ENCODE measurements at regions not wholly inside any gene's neighbourhood (a gene's known extent, or its start where the extent isn't known, plus 50 kb on each side); places are given as distances from the start of the nearest gene placed in this dataset.

DNA sequence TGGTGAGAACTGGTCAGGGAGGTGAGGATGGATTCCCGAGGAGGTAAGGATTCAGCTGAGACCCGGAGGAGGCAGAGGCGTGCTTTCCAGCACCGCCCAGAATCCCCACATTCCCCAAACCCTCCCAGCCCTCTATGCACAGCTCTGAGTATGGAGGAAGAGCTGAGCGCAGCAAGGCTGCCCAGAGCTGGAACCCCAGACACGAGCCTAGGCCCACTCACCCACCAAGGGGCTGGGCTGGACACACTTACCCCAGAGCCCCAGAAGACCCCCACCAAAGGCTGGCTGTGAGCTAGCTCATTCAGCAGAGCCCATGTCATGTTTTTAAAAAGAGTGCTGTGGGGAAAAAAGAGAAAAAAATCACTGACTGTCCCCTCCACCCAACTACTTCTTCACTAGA lies 271.5 kb downstream of the XXYLT1 start:
- Histone ChIP-seq H3K4me1 (ENCODE audit: insufficient read depth, low read length) (peaks cover 11% of the 10 kb centered on the region), H3K9ac (ENCODE audit: low read depth, low read length) (no peak overlapping the region), H3K27ac (ENCODE audit: low read depth, low read length) (no peak overlapping the region), H3K4me3 (ENCODE audit: low read length) (no peak overlapping the region), H3K27me3 (ENCODE audit: insufficient read depth, low read length) (no peaks in the 10 kb centered on the region), H3K9me3 (ENCODE audit: insufficient read depth, low read depth, low read length) (no peaks in the 10 kb centered on the region), H3K36me3 (ENCODE audit: insufficient read depth, low read length) (no peaks in the 10 kb centered on the region)
- 79% methylated on average over 2 of the region's 6 CpGs for WGBS

DNA sequence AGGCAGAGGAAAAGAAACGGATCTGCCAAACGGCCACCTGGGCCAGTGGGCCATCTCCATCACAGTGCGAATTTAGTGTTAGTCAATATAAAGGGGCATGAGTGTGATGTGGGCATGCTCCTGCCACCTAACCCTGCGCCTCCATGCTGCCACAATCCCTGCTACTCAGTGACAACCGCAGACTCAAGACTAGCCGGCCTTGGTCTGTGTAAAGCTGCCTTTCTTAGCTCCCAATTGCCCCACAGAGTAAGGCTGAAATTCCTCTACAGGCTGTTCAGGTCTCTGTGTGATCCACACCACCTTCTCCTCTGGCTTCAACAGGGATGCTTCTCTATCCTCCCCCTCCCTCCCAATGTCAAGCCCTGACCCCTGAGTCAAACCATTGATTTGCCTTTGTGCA lies 269.7 kb downstream of the XXYLT1 start:
- 81% methylated on average over 6 of the region's 6 CpGs for WGBS
- Histone ChIP-seq H3K4me3 (ENCODE audit: low read length) (no peak overlapping the region), H3K9me3 (ENCODE audit: insufficient read depth, low read depth, low read length) (no peaks in the 10 kb centered on the region), H3K27ac (ENCODE audit: low read depth, low read length) (no peak overlapping the region), H3K9ac (ENCODE audit: low read depth, low read length) (no peak overlapping the region), H3K36me3 (ENCODE audit: insufficient read depth, low read length) (no peaks in the 10 kb centered on the region), H3K4me1 (ENCODE audit: insufficient read depth, low read length) (peaks cover 11% of the 10 kb centered on the region), H3K27me3 (ENCODE audit: insufficient read depth, low read length) (no peaks in the 10 kb centered on the region)

DNA sequence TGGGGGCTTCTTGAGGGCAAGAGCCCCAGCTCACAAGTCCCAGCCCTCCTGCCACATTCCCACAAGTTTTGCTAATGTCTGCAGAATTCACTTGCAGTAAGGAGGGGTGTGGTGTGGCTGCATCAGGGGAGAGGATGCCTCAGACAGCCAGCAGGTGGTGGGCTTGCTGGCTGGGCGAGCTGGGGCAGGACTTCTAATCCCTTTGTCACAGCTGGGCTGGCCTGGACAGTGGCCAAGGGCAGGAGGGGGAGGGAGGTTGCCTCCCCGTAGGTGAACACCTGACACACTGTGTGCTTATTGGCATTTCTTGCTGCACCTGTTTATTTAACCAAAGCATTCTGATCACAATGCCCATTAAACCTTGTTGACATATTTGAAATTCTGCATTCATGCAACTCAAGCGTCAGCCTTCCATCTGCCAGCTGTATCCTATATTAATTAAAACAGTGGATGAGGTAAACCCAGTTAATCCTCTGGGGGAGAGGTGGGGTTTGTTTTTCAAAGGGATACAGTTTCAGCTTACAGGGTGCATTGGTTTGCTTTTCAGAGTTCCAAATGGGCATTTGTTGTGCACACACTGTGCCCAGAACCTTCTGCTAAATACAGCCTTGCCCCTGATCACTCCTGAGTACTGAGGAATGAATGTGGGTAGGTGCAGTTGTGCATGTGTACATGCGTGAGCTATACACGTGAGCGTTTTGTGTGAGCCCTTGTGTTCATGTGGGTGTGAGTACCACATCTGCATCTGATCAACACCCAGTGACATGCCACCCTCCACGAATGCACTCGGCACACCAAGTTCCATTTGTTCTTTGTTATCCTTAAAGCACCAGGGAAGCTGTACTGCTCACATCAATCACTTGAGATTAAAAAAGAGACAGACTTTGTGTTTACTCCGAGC lies 268.7 kb downstream of the XXYLT1 start:
- Histone ChIP-seq H3K4me1 (ENCODE audit: insufficient read depth, low read length) (peaks cover 11% of the 10 kb centered on the region), H3K4me3 (ENCODE audit: low read length) (no peak overlapping the region), H3K36me3 (ENCODE audit: insufficient read depth, low read length) (no peaks in the 10 kb centered on the region), H3K27me3 (ENCODE audit: insufficient read depth, low read length) (no peaks in the 10 kb centered on the region), H3K27ac (ENCODE audit: low read depth, low read length) (no peak overlapping the region), H3K9ac (ENCODE audit: low read depth, low read length) (no peak overlapping the region), H3K9me3 (ENCODE audit: insufficient read depth, low read depth, low read length) (no peaks in the 10 kb centered on the region)
- WGBS = 78% methylated on average over 8 of the region's 9 CpGs

DNA sequence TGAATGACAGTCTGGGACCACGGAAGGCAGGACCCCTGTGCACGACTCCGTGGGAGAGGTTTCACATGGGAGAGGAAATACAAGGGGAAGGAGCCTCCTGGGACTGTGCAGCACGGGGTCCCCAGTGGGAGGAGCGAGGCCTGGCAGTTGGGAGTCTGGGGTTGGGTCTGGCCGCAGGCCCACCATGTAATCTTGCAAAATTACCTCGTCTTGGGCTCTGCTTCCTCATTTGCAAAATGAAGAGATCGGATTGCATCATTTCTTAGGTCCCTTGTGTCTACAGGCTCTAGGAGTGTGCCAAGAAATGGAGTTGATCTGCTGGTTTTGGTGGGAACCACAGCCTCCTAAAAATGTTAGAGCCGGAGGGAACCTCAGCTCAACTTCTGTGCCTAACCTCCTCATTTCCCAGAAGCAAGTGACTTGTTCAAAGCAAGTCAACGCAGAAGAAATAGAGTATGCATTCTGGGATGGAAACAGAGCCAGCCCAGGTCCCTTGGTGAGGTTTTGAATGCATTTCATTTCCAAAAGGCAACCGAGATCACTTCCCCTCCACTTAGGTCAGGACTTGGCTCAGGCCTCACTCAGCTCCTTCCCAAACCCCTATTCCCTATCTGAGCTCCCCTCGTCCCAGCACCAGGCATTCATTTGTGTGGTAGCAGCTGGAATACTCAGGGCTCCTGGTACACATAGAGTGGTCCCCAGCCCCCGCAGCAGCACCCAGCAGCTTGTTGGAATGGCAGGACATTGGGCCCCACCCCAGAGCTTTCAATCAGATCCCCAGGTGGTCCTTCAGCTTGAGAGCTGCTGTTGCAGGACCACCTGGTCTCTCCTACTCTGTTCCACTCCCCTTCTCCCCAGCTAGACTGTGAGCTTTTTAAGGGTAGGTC lies 267.7 kb downstream of the XXYLT1 start:
- Histone ChIP-seq H3K27me3 (ENCODE audit: insufficient read depth, low read length) (no peaks in the 10 kb centered on the region), H3K36me3 (ENCODE audit: insufficient read depth, low read length) (no peaks in the 10 kb centered on the region), H3K9ac (ENCODE audit: low read depth, low read length) (no peak overlapping the region), H3K4me3 (ENCODE audit: low read length) (no peak overlapping the region), H3K4me1 (ENCODE audit: insufficient read depth, low read length) (peaks cover 11% of the 10 kb centered on the region), H3K9me3 (ENCODE audit: insufficient read depth, low read depth, low read length) (no peaks in the 10 kb centered on the region), H3K27ac (ENCODE audit: low read depth, low read length) (no peak overlapping the region)
- 81% methylated on average over 13 of the region's 13 CpGs for WGBS

DNA sequence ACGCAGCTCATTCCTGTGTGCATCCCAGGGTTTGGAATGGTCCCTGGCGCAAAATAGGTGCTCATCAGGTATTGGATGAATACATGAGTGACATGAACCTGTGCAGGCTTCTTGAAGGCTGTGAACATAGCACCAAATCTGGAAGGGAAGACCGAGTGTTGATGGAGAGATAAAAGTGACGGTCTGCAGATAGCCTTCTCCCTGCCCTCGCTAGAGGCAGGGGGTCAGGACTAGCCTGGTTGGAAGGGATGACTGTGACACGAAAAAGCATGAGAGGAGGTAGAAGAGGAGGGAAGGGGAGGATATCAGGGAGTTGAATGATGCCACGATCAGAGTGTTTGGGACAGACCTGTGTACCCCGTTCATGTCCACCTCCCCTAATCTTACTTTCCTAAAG lies 267.1 kb downstream of the XXYLT1 start:
- WGBS = 93% methylated on average over 8 of the region's 8 CpGs
- Histone ChIP-seq H3K4me3 (ENCODE audit: low read length) (no peak overlapping the region), H3K4me1 (ENCODE audit: insufficient read depth, low read length) (peaks cover 11% of the 10 kb centered on the region), H3K9ac (ENCODE audit: low read depth, low read length) (no peak overlapping the region), H3K36me3 (ENCODE audit: insufficient read depth, low read length) (no peaks in the 10 kb centered on the region), H3K27ac (ENCODE audit: low read depth, low read length) (no peak overlapping the region), H3K9me3 (ENCODE audit: insufficient read depth, low read depth, low read length) (no peaks in the 10 kb centered on the region), H3K27me3 (ENCODE audit: insufficient read depth, low read length) (no peaks in the 10 kb centered on the region)

DNA sequence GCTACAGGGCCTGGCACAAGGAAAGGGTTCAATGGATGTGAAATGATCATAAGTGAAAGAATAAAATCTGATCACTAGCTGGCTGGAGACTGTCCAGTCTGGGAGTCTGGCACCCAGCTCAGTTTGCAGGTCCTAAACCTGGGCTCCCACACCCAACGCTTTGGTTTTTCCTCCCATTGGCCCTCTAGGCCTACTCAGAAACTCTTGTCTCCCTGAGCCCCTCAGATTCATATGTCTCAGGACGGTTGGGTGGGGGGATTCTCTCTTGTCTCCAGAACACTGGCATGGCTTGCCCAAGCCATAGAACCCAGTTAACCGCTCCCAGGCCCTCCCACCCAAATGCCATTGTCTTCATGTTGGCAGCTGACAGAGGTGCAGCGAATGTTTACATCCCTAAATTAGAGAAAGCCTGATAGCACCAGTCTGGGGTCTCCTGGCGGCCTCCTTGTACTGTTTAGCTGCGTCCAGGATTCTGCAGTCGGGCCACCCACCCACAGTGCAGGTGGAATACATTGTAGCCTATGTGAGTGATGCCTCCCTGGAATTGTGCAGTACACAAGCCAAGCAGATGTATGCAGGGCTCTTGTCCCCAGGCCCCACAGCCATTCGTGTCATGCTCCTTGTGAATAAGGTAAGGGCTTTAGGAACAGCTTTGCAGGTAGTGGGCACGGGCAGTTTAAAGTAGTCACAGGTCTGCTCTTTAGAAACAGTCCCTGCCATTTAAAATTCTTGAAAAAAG lies 266.3 kb downstream of the XXYLT1 start:
- 0 out of 2 replicates have a peak, but pooled peaks cover under 1% of the 10 kb centered on the region for H3K9me3 ChIP-seq (ENCODE audit: insufficient read depth, low read depth, low read length)
- no peaks in the 10 kb centered on the region for H3K36me3 ChIP-seq (ENCODE audit: insufficient read depth, low read length)
- H3K4me1 ChIP-seq (ENCODE audit: insufficient read depth, low read length) = peaks cover 11% of the 10 kb centered on the region
- 94% methylated on average over 9 of the region's 9 CpGs for WGBS
- no peaks in the 10 kb centered on the region for H3K27me3 ChIP-seq (ENCODE audit: insufficient read depth, low read length)
- no peak overlapping the region for H3K27ac ChIP-seq (ENCODE audit: low read depth, low read length)
- H3K4me3 ChIP-seq (ENCODE audit: low read length) = no peak overlapping the region
- H3K9ac ChIP-seq (ENCODE audit: low read depth, low read length) = no peak overlapping the region

DNA sequence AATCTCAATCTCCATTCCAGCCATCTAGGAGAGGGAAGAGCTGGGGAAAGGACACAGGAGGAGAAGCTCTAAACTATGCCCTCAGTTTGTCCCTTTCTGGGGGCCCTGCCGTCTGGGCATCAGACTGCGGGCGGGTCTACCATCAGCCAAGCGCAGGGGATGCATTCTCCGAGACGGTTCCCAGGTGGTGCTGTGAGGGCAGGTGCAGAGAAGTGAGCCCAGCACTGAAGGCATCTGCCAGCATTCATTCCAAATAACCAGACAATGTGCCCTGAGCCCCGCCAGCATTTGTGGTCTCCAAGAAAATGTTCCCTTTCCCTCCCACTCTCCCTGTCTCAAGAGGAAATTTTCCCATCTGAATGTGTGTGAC lies 265.7 kb downstream of the XXYLT1 start:
- WGBS = 87% methylated on average over 7 of the region's 7 CpGs
- Histone ChIP-seq H3K9me3 (ENCODE audit: insufficient read depth, low read depth, low read length) (peaks cover 6% of the 10 kb centered on the region; the same call in 1 of the 2 replicates), H3K9ac (ENCODE audit: low read depth, low read length) (no peak overlapping the region), H3K27me3 (ENCODE audit: insufficient read depth, low read length) (no peaks in the 10 kb centered on the region), H3K36me3 (ENCODE audit: insufficient read depth, low read length) (no peaks in the 10 kb centered on the region), H3K4me3 (ENCODE audit: low read length) (no peak overlapping the region), H3K27ac (ENCODE audit: low read depth, low read length) (no peak overlapping the region), H3K4me1 (ENCODE audit: insufficient read depth, low read length) (peaks cover 11% of the 10 kb centered on the region)

DNA sequence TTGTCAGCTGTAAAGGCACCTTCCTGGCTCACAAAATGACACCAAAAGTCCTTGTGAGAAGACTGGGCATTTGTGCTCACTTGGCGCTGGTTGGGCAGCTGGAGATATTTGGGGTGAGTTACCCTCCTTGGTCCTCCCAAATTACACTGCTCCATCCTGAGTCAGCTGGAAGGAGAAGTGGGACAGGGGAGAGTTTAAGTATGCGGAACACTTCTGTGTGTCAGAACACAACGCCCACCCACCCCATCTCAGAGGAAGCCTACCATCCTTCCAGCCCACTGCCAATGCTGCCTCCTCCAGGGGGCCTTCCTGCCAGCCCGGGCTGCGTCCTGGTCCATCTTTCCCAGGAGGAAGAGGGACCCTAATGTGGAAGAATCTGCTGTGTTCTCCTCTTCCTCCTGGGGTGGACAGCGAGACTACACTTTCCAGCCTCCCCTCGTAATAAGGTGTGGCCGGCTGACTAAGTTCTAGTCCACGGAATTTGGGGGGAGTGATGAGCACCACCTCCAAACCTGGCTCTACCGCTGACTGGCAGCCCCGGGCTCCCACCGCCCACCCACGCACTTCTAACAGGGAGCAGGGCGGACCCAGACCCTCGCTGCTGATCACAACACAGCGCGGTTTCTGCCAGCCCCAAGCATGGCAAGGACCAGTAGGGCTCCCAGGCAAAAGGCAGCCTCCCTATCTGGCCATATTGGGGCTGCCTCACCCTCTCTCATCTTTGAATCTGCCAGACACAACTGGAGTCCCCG lies 265.0 kb downstream of the XXYLT1 start:
- WGBS = 92% methylated on average over 17 of the region's 18 CpGs
- Histone ChIP-seq H3K36me3 (ENCODE audit: insufficient read depth, low read length) (no peaks in the 10 kb centered on the region), H3K4me1 (ENCODE audit: insufficient read depth, low read length) (peaks cover 11% of the 10 kb centered on the region), H3K9me3 (ENCODE audit: insufficient read depth, low read depth, low read length) (peaks cover 6% of the 10 kb centered on the region; the same call in 1 of the 2 replicates), H3K27ac (ENCODE audit: low read depth, low read length) (no peak overlapping the region), H3K27me3 (ENCODE audit: insufficient read depth, low read length) (no peaks in the 10 kb centered on the region), H3K4me3 (ENCODE audit: low read length) (no peak overlapping the region), H3K9ac (ENCODE audit: low read depth, low read length) (no peak overlapping the region)

DNA sequence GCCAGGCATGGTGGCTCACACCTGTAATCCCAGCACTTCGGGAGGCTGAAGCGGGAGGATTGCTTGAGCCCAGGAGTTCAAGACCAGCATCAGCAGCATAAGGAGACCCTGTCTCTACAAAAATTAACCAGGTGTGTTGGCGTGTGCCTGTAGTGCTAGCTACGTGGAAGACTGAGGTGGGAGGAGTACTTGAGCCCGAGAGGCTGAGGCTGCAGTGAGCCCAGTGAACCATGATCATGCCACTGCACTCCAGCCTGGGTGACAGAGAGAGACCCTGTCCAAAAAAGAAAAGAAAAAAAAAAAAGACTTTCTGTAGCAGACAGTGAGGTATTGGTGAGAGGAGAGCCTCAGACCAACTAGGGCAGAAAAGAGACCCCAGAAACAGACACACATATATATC lies 263.8 kb downstream of the XXYLT1 start:
- WGBS = 90% methylated on average over 5 of the region's 5 CpGs
- Histone ChIP-seq H3K9ac (ENCODE audit: low read depth, low read length) (no peak overlapping the region), H3K9me3 (ENCODE audit: insufficient read depth, low read depth, low read length) (peaks cover 6% of the 10 kb centered on the region; the same call in 1 of the 2 replicates), H3K4me1 (ENCODE audit: insufficient read depth, low read length) (peaks cover 13% of the 10 kb centered on the region), H3K27ac (ENCODE audit: low read depth, low read length) (no peak overlapping the region), H3K36me3 (ENCODE audit: insufficient read depth, low read length) (no peaks in the 10 kb centered on the region), H3K4me3 (ENCODE audit: low read length) (no peak overlapping the region), H3K27me3 (ENCODE audit: insufficient read depth, low read length) (no peaks in the 10 kb centered on the region)

DNA sequence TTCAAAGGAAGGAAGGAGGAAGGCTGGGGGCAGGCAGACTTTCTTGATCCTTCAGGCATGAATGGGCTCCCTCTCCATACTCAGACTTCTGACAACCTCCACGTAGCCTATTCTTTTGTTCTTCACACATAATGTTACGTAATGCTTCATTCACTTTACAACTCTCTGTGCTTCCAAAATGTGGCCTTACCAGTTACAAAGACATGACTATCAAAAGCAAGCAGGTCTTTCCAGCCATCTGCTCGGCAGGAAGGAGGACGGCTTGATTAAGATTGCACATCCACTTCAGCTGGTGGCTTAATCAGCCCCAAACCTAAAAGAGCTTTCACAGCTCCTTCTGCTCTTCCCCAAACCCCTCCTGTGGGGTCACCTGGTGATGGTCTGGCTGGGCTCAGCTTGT lies 263.2 kb downstream of the XXYLT1 start:
- Histone ChIP-seq H3K4me1 (ENCODE audit: insufficient read depth, low read length) (0 out of 2 replicates have a peak, but pooled peaks cover 8% of the 10 kb centered on the region), H3K27ac (ENCODE audit: low read depth, low read length) (no peak overlapping the region), H3K27me3 (ENCODE audit: insufficient read depth, low read length) (no peaks in the 10 kb centered on the region), H3K9ac (ENCODE audit: low read depth, low read length) (no peak overlapping the region), H3K36me3 (ENCODE audit: insufficient read depth, low read length) (no peaks in the 10 kb centered on the region), H3K9me3 (ENCODE audit: insufficient read depth, low read depth, low read length) (peaks cover 6% of the 10 kb centered on the region; the same call in 1 of the 2 replicates), H3K4me3 (ENCODE audit: low read length) (no peak overlapping the region)
- 78% methylated on average over 4 of the region's 4 CpGs for WGBS
